VCaP (cell line): ENCODE measurements at regions not wholly inside any gene's neighbourhood (a gene's known extent, or its start where the extent isn't known, plus 50 kb on each side); places are given as distances from the start of the nearest gene placed in this dataset.

ENCODE experiments used
- H3K27ac ChIP-seq: fragments of 450-650 bp; 2 replicates; pipeline ENCODE4 v1.5.1; 2017
- TF ChIP-seq, protein P1 (sequence below): fragments of 450-650 bp; conservative IDR thresholded peaks from 2 replicates; pipeline ENCODE4 v1.5.1; 2017; ENCODE audit warnings: mild to moderate bottlenecking, moderate library complexity

- no peak overlapping the region for H3K27ac ChIP-seq
- TF ChIP-seq, protein P1, sequence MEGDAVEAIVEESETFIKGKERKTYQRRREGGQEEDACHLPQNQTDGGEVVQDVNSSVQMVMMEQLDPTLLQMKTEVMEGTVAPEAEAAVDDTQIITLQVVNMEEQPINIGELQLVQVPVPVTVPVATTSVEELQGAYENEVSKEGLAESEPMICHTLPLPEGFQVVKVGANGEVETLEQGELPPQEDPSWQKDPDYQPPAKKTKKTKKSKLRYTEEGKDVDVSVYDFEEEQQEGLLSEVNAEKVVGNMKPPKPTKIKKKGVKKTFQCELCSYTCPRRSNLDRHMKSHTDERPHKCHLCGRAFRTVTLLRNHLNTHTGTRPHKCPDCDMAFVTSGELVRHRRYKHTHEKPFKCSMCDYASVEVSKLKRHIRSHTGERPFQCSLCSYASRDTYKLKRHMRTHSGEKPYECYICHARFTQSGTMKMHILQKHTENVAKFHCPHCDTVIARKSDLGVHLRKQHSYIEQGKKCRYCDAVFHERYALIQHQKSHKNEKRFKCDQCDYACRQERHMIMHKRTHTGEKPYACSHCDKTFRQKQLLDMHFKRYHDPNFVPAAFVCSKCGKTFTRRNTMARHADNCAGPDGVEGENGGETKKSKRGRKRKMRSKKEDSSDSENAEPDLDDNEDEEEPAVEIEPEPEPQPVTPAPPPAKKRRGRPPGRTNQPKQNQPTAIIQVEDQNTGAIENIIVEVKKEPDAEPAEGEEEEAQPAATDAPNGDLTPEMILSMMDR, result no peak
Observed at GRCh38 chr18:55925772-55926171, 337.8 kb upstream of the TCF4 start.

DNA sequence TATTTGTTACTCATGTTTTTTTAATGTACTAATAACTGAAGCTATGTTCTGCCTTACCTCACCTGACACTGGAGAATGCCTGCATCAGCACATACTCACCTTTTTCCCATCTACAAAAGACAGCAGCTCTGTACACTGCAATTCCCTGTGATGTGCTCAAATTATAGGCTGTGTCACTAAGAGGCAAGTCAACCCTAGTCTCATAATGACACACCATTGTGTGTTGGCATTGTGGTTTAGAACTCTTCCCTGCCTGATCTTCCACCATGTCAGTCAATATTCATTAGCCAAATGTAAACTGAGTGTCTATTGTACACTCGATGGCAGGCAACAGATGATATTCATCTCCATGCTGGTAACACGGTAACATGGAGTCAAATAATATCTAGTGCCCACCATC lies 332.1 kb upstream of the TCF4 start:
- H3K27ac ChIP-seq, result no peak overlapping the region
- TF ChIP-seq, protein P1, result no peak

DNA sequence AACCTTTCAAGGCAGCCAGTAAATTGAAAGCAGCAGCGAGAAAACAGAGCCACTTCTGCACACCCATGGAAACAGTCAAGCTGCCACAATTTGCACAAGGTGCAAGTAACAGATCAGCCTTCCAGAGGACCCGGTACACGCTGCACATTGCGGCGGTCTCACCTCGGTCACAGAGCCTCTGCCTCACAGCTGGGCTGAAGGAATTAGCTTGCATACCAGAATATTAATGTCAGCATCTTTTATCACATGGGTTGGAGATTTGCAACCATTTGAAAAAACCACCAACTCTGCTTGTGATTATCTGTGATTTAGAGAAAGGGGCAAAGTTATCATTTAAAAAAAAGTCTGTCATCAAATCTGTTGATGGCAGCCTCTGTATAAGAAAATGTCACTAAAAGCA lies 330.5 kb upstream of the TCF4 start:
- no peak overlapping the region for H3K27ac ChIP-seq
- TF ChIP-seq, protein P1, result no peak

DNA sequence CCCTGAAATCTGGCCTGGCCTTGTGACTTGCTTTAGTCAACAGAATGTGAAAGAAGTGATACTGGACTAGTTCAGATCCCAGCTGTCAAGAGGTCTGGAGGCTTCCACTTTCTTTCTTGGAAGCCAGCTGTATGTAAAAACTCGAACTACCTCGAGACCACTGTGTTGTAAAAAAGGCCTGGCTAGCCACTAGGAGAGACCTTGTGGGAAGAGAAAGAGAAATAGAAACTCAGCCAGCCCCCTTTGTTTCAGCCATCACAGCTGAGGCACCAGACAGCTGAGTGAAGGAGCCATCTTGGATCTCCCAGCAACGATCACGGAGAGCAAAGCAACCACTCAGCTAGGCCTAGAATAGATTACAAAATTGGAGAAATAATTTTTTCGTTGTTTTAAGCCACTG lies 324.9 kb upstream of the TCF4 start:
- TF ChIP-seq, protein P1, result no peak

DNA sequence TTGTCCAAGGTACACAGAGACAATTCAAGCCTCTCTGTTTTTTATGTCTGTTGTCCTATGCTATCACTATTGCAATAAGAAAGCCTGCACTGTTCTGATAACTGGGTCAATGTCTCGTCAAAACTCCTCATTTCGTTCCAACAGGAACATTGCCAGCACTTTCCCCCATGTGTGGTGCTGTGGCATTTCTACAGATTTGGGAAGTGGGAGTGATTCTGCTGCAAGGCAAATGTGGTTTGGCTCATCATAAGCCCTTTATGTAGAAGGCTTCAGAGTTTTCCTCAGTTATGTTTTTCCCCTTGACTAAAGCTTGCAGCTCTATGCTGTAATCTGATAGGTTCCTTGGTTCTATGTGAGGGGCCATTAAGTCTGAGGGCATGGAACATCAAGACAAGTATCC lies 324.1 kb upstream of the TCF4 start:
- TF ChIP-seq, protein P1, result no peak
- no peak overlapping the region for H3K27ac ChIP-seq

More for the DNA sequence above, 324.9 kb upstream of the TCF4 start:
- no peak overlapping the region for H3K27ac ChIP-seq

DNA sequence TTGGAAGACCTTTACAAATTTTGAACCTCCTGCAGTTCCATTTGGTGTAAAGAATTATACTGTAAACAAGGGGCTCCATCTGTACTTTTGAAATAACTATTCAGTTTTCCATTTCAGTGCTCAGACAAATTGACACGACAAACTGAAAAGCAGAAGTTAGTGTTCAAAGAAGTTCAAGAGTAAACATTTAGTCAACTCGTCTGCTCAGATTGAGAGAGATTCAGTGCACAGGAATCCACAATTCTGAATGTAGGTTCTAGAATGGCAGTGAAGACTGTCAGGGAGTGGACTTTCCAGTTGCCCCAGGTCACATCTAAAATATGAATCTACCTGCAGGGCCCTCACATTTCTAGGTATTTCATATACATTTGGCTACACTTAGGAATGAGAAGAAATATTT lies 322.3 kb upstream of the TCF4 start:
- TF ChIP-seq, protein P1, result no peak

GRCh38 chr18:55908901-55909366 lies 320.9 kb upstream of the TCF4 start:
- H3K27ac ChIP-seq, result no peak overlapping the region

More for the DNA sequence above, 322.3 kb upstream of the TCF4 start:
- no peak overlapping the region for H3K27ac ChIP-seq

More at GRCh38 chr18:55908901-55909366, 320.9 kb upstream of the TCF4 start:
- TF ChIP-seq, protein P1, result no peak
